H9 (cell line): ENCODE measurements at regions not wholly inside any gene's neighbourhood (a gene's known extent, or its start where the extent isn't known, plus 50 kb on each side); places are given as distances from the start of the nearest gene placed in this dataset.
A peak's percentile ranks its signal among the peaks of the same experiment; 100 is the strongest.

Experiments used
- DNase-seq: peaks from one replicate; pipeline ENCODE4 v3.0.0-alpha.2; 2017
- H2AFZ ChIP-seq: one replicate; pipeline ENCODE4 v1.6.1; 2013; ENCODE audit warnings: mild to moderate bottlenecking, low read length, control low read depth, moderate library complexity
- H2AK5ac ChIP-seq: 2 replicates; pipeline ENCODE4 v1.6.1; 2013; ENCODE audit warnings: low read length, control low read depth, mixed read lengths; ENCODE audit not compliant: insufficient read length
- H2BK120ac ChIP-seq: one replicate; pipeline ENCODE4 v1.6.1; 2013; ENCODE audit warnings: low read depth, mild to moderate bottlenecking, low read length, control low read depth, inconsistent platforms; ENCODE audit not compliant: poor library complexity, severe bottlenecking
- H2BK12ac ChIP-seq: 2 replicates; pipeline ENCODE4 v1.6.1; 2013; ENCODE audit warnings: low read length, control low read depth, mixed read lengths, low read depth; ENCODE audit not compliant: insufficient read length
- H2BK15ac ChIP-seq: 2 replicates; pipeline ENCODE4 v1.6.1; 2013; ENCODE audit warnings: low read depth, low read length, control low read depth
- H2BK20ac ChIP-seq: one replicate; pipeline ENCODE4 v1.6.1; 2013; ENCODE audit warnings: low read depth, mild to moderate bottlenecking, low read length, control low read depth, inconsistent platforms; ENCODE audit not compliant: poor library complexity, severe bottlenecking
- H2BK5ac ChIP-seq: 2 replicates; pipeline ENCODE4 v1.6.1; 2013; ENCODE audit warnings: low read length, control low read depth, mixed read lengths; ENCODE audit not compliant: insufficient read length
- H3K14ac ChIP-seq: 2 replicates; pipeline ENCODE4 v1.6.1; 2013; ENCODE audit warnings: low read length, control low read depth; ENCODE audit not compliant: insufficient read depth
- H3K18ac ChIP-seq: 2 replicates; pipeline ENCODE4 v1.6.1; 2013; ENCODE audit warnings: low read depth, mild to moderate bottlenecking, mixed read lengths, low read length, control low read depth; ENCODE audit not compliant: insufficient read length
- H3K23ac ChIP-seq: 2 replicates; pipeline ENCODE4 v1.6.1; 2013; ENCODE audit warnings: low read length, control low read depth, mixed read lengths, low read depth; ENCODE audit not compliant: insufficient read length
- H3K23me2 ChIP-seq: 2 replicates; pipeline ENCODE4 v1.6.1; 2013; ENCODE audit warnings: low read depth, mild to moderate bottlenecking, mixed read lengths, low read length, control low read depth; ENCODE audit not compliant: insufficient read length, poor library complexity, severe bottlenecking
- H3K27ac ChIP-seq: 2 replicates; pipeline ENCODE4 v1.5.1; 2013; ENCODE audit warnings: low read length, control low read depth, mixed read lengths, low read depth; ENCODE audit not compliant: insufficient read length
- H3K27me3 ChIP-seq: 2 replicates; pipeline ENCODE4 v1.6.1; 2013; ENCODE audit warnings: low read length, control low read depth, inconsistent platforms; ENCODE audit not compliant: insufficient read depth
- H3K4ac ChIP-seq: 2 replicates; pipeline ENCODE4 v1.6.1; 2013; ENCODE audit warnings: low read depth, mild to moderate bottlenecking, control low read depth, inconsistent platforms, low read length, moderate library complexity
- H3K4me1 ChIP-seq: 2 replicates; pipeline ENCODE4 v1.6.1; 2013; ENCODE audit warnings: low read length, control low read depth, inconsistent platforms; ENCODE audit not compliant: insufficient read depth
- H3K4me2 ChIP-seq: 2 replicates; pipeline ENCODE4 v1.6.1; 2013; ENCODE audit warnings: low read length, control low read depth, mixed read lengths; ENCODE audit not compliant: insufficient read length, insufficient read depth
- H3K56ac ChIP-seq: 2 replicates; pipeline ENCODE4 v1.6.1; 2013; ENCODE audit warnings: low read depth, mild to moderate bottlenecking, mixed read lengths, low read length, control low read depth; ENCODE audit not compliant: insufficient read length
- H3K79me1 ChIP-seq: 2 replicates; pipeline ENCODE4 v1.6.1; 2013; ENCODE audit warnings: low read depth, mild to moderate bottlenecking, moderate library complexity, low read length, control low read depth, inconsistent platforms; ENCODE audit not compliant: insufficient read depth, poor library complexity, severe bottlenecking
- H3K79me2 ChIP-seq: 2 replicates; pipeline ENCODE4 v1.6.1; 2013; ENCODE audit warnings: low read length, control low read depth, inconsistent platforms; ENCODE audit not compliant: insufficient read depth
- H3K9ac ChIP-seq: 2 replicates; pipeline ENCODE4 v1.6.1; 2013; ENCODE audit warnings: low read length, control low read depth, mixed read lengths; ENCODE audit not compliant: insufficient read length; ENCODE audit errors: extremely low read depth
- H3K9me3 ChIP-seq: one replicate; pipeline ENCODE4 v1.6.1; 2013; ENCODE audit warnings: low read depth, low read length, inconsistent platforms; ENCODE audit not compliant: control insufficient read depth
- H3T11ph ChIP-seq: one replicate; pipeline ENCODE4 v1.6.1; 2013; ENCODE audit warnings: mild to moderate bottlenecking, low read length, control low read depth, inconsistent platforms
- H4K20me1 ChIP-seq: one replicate; pipeline ENCODE4 v1.6.1; 2013; ENCODE audit not compliant: control insufficient read depth, insufficient read length, insufficient read depth
- H4K5ac ChIP-seq: 2 replicates; pipeline ENCODE4 v1.6.1; 2013; ENCODE audit warnings: low read depth, mild to moderate bottlenecking, mixed read lengths, low read length, control low read depth; ENCODE audit not compliant: insufficient read length
- H4K8ac ChIP-seq: replicated peaks from 2 replicates; pipeline ENCODE4 v1.6.1; 2013; ENCODE audit warnings: low read length, control low read depth, mixed read lengths, low read depth; ENCODE audit not compliant: insufficient read length
- H4K91ac ChIP-seq: 2 replicates; pipeline ENCODE4 v1.6.1; 2013; ENCODE audit warnings: low read depth, mild to moderate bottlenecking, moderate library complexity, mixed read lengths, low read length, control low read depth; ENCODE audit not compliant: insufficient read length
- H3K27ac Mint-ChIP-seq, 3 experiments: 2 replicates in 2 of 3; 3 replicates in 1 of 3; pipeline ENCODE4 v1.8.0; 2020 to 2021; ENCODE audit warnings: mixed read lengths in 3 of 3, mild to moderate bottlenecking in 1 of 3, moderate library complexity in 1 of 3
- H3K27me3 Mint-ChIP-seq: 2 replicates; pipeline ENCODE4 v1.8.0; 2021; ENCODE audit warnings: low read depth, mild to moderate bottlenecking, moderate library complexity, mixed read lengths
- H3K36me3 Mint-ChIP-seq, 3 experiments: 2 replicates in 2 of 3; 3 replicates in 1 of 3; pipeline ENCODE4 v1.8.0; 2020 to 2021; ENCODE audit warnings: low read depth in 3 of 3, mixed read lengths in 3 of 3; ENCODE audit not compliant: insufficient read depth in 1 of 3
- H3K4me1 Mint-ChIP-seq, 2 experiments: 2 replicates each; pipeline ENCODE4 v1.8.0; 2020; ENCODE audit warnings: mixed read lengths in 2 of 2
- H3K4me3 Mint-ChIP-seq, 2 experiments: 2 replicates in 1 of 2; 3 replicates in 1 of 2; pipeline ENCODE4 v1.8.0; 2020 to 2021; ENCODE audit warnings: mild to moderate bottlenecking in 2 of 2, mixed read lengths in 2 of 2, moderate library complexity in 1 of 2
- H3K9me3 Mint-ChIP-seq, 2 experiments: 2 replicates in 1 of 2; 3 replicates in 1 of 2; pipeline ENCODE4 v1.8.0; 2020; ENCODE audit warnings: mild to moderate bottlenecking in 2 of 2, mixed read lengths in 2 of 2, moderate library complexity in 1 of 2
- WGBS: extraction: QIAGEN DNeasy Blood & Tissue Kit; methylation state at CpG from one replicate; pipeline ENCODE4 v1.1.7; 2013; ENCODE audit warnings: missing lambda C conversion rate, low lambda C conversion rate, mixed read lengths; ENCODE audit not compliant: insufficient read length; ENCODE audit errors: extremely low coverage; 5-methylcytosine and 5-hydroxymethylcytosine counted together
- TF ChIP-seq, protein P1 (sequence below): fragments of 200-600 bp; sonication (generic); conservative IDR thresholded peaks from 3 replicates; pipeline ENCODE4 v1.8.0; 2021; ENCODE audit warnings: antibody characterized with exemption, mild to moderate bottlenecking

DNA sequence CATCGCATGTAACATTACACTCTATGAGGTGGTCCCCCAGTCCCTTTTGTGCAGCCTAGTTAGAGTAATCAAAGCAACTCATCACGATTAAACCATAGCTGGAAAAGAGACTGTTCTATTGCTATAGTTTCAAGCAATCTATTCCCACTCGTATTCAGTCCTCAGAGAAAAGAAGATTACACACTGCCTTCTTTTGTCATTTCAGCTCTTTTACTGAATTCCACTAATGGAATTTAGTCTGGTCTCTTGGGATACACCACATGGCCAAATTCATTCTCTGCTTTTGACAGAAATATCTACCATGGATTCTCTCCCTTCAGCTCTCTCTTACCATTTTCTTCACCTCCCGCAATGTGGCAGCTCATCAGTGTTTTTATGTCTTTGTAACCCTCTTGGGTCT, 108.9 kb upstream of the HDAC9 start:
- H3K79me1 ChIP-seq: no peaks in the 10 kb centered on the region
- no peaks in the 10 kb centered on the region for H3K27me3 ChIP-seq
- no peak overlapping the region for H2BK120ac ChIP-seq
- TF ChIP-seq, protein P1, sequence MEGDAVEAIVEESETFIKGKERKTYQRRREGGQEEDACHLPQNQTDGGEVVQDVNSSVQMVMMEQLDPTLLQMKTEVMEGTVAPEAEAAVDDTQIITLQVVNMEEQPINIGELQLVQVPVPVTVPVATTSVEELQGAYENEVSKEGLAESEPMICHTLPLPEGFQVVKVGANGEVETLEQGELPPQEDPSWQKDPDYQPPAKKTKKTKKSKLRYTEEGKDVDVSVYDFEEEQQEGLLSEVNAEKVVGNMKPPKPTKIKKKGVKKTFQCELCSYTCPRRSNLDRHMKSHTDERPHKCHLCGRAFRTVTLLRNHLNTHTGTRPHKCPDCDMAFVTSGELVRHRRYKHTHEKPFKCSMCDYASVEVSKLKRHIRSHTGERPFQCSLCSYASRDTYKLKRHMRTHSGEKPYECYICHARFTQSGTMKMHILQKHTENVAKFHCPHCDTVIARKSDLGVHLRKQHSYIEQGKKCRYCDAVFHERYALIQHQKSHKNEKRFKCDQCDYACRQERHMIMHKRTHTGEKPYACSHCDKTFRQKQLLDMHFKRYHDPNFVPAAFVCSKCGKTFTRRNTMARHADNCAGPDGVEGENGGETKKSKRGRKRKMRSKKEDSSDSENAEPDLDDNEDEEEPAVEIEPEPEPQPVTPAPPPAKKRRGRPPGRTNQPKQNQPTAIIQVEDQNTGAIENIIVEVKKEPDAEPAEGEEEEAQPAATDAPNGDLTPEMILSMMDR: no peak
- no peaks in the 10 kb centered on the region for H3K79me2 ChIP-seq
- H3K4me2 ChIP-seq: no peak overlapping the region
- no peak overlapping the region for H3K56ac ChIP-seq
- peaks cover 9% of the 10 kb centered on the region; the same call in 1 of the 2 replicates for H3K4me1 ChIP-seq
- no peak overlapping the region for H3K18ac ChIP-seq
- H2BK20ac ChIP-seq: no peak overlapping the region
- H3K4ac ChIP-seq: no peak overlapping the region
- no peak overlapping the region for H2BK5ac ChIP-seq
- H3K4me1 Mint-ChIP-seq: peaks cover 51% of the 10 kb centered on the region in 2 experiments
- H3K36me3 Mint-ChIP-seq: no peaks in the 10 kb centered on the region; a peak in 1 of 7 replicates
- H3K23me2 ChIP-seq: no peaks in the 10 kb centered on the region
- H3T11ph ChIP-seq: no peak overlapping the region
- no peak overlapping the region for H3K4me3 Mint-ChIP-seq
- H3K14ac ChIP-seq: no peak overlapping the region
- no peaks in the 10 kb centered on the region for H3K9me3 ChIP-seq
- H2AK5ac ChIP-seq: no peak overlapping the region
- no peak overlapping the region for H3K27ac ChIP-seq
- H4K91ac ChIP-seq: no peak overlapping the region
- DNase-seq: no peak
- H4K5ac ChIP-seq: no peak overlapping the region
- no peak overlapping the region for H3K9ac ChIP-seq
- no peak overlapping the region for H3K23ac ChIP-seq
- H2BK15ac ChIP-seq: no peak overlapping the region
- no peak overlapping the region for H2AFZ ChIP-seq
- no peaks in the 10 kb centered on the region for H3K27me3 Mint-ChIP-seq
- no peaks in the 10 kb centered on the region; a peak in 1 of 5 replicates for H3K9me3 Mint-ChIP-seq
- H2BK12ac ChIP-seq: no peak overlapping the region
- no peaks in the 10 kb centered on the region for H4K20me1 ChIP-seq
- no CpG with 5 or more reads among the region's 4 CpGs for WGBS
- H4K8ac ChIP-seq: no peak overlapping the region
- H3K27ac Mint-ChIP-seq: peak overlapping the region in 1 of 3 experiments; percentile 2; a peak in 1 of 7 replicates
